Liver (tissue), 8 donors: ENCODE measurements at regions not wholly inside any gene's neighbourhood (a gene's known extent, or its start where the extent isn't known, plus 50 kb on each side); places are given as distances from the start of the nearest gene placed in this dataset.

Experiments
- DNase-seq: peaks from one replicate; pipeline ENCODE4 v3.0.0-alpha.2; 2017; ENCODE audit warnings: low spot score
- H3K27ac ChIP-seq, 2 donors: one replicate each; pipeline ENCODE4 v1.7.0; 2013; ENCODE audit warnings: inconsistent platforms in 2 of 2, low read length in 2 of 2, control low read depth in 1 of 2, low read depth in 1 of 2, mild to moderate bottlenecking in 1 of 2
- H3K27me3 ChIP-seq, 4 donors: one replicate each; pipeline versions ENCODE4 v1.6.1 to v1.7.0; 2013; ENCODE audit warnings: low read length in 3 of 4, inconsistent platforms in 1 of 4, mild to moderate bottlenecking in 1 of 4, moderate library complexity in 1 of 4; ENCODE audit not compliant: control insufficient read depth in 4 of 4, insufficient read depth in 4 of 4
- H3K36me3 ChIP-seq, 4 donors: one replicate each; pipeline versions ENCODE4 v1.6.1 to v1.7.0; 2013; ENCODE audit warnings: low read length in 3 of 4, mild to moderate bottlenecking in 3 of 4, low read depth in 1 of 4, moderate library complexity in 1 of 4; ENCODE audit not compliant: control insufficient read depth in 4 of 4, insufficient read depth in 3 of 4
- H3K4me1 ChIP-seq, 4 donors: one replicate each; pipeline versions ENCODE4 v1.6.1 to v1.7.0; 2013; ENCODE audit warnings: low read length in 3 of 4, mild to moderate bottlenecking in 3 of 4, moderate library complexity in 1 of 4; ENCODE audit not compliant: control insufficient read depth in 4 of 4, insufficient read depth in 4 of 4
- H3K4me3 ChIP-seq, 3 donors: one replicate each; pipeline versions ENCODE4 v1.6.1 to v1.7.0; 2013; ENCODE audit warnings: low read length in 3 of 3, control low read depth in 1 of 3, low read depth in 1 of 3, mild to moderate bottlenecking in 1 of 3
- H3K9ac ChIP-seq, 2 donors: one replicate each; pipeline ENCODE4 v1.7.0; 2013; ENCODE audit warnings: low read length in 2 of 2, mild to moderate bottlenecking in 2 of 2, moderate library complexity in 2 of 2, control low read depth in 1 of 2, low read depth in 1 of 2
- H3K9me3 ChIP-seq, 4 donors: one replicate each; pipeline versions ENCODE4 v1.6.1 to v1.7.0; 2013; ENCODE audit warnings: low read length in 3 of 4; ENCODE audit not compliant: control insufficient read depth in 4 of 4
- EGR1 ChIP-seq, 2 donors: IDR thresholded peaks; 2 replicates each; pipeline ENCODE4 v1.6.1; 2016 to 2018; ENCODE audit warnings: antibody characterized with exemption in 2 of 2, low read depth in 2 of 2
- FOXA1 ChIP-seq: IDR thresholded peaks from 2 replicates; pipeline ENCODE4 v1.6.1; 2016; ENCODE audit warnings: antibody characterized with exemption
- FOXA2 ChIP-seq: IDR thresholded peaks from 2 replicates; pipeline ENCODE4 v1.6.1; 2016; ENCODE audit warnings: antibody characterized with exemption
- HNF4A ChIP-seq, 2 donors: conservative IDR thresholded peaks; 2 replicates each; pipeline ENCODE4 v1.6.1; 2016; ENCODE audit warnings: antibody characterized with exemption in 2 of 2, mild to moderate bottlenecking in 2 of 2
- HNF4G ChIP-seq: IDR thresholded peaks from 2 replicates; pipeline ENCODE4 v1.6.1; 2016; ENCODE audit warnings: antibody characterized with exemption
- JUND ChIP-seq, 2 donors: IDR thresholded peaks; 2 replicates each; pipeline ENCODE4 v1.6.1; 2016; ENCODE audit warnings: antibody characterized with exemption in 2 of 2
- NR2F2 ChIP-seq: IDR thresholded peaks from 2 replicates; pipeline ENCODE4 v1.6.1; 2016; ENCODE audit warnings: antibody characterized with exemption
- RAD21 ChIP-seq, 2 donors: IDR thresholded peaks; 2 replicates each; pipeline ENCODE4 v1.6.1; 2016; ENCODE audit warnings: antibody characterized with exemption in 2 of 2, mild to moderate bottlenecking in 2 of 2
- RXRA ChIP-seq, 2 donors: IDR thresholded peaks; 2 replicates each; pipeline ENCODE4 v1.6.1; 2017 to 2018; ENCODE audit warnings: antibody characterized with exemption in 2 of 2, mild to moderate bottlenecking in 1 of 2
- SP1 ChIP-seq: IDR thresholded peaks from 2 replicates; pipeline ENCODE4 v1.6.1; 2018; ENCODE audit warnings: antibody characterized with exemption, mild to moderate bottlenecking
- TAF1 ChIP-seq: conservative IDR thresholded peaks from 2 replicates; pipeline ENCODE4 v1.6.1; 2016; ENCODE audit warnings: antibody characterized with exemption, mild to moderate bottlenecking
- YY1 ChIP-seq: IDR thresholded peaks from 2 replicates; pipeline ENCODE4 v1.6.1; 2016; ENCODE audit warnings: antibody characterized with exemption, mild to moderate bottlenecking
- WGBS: extraction: QIAGEN DNeasy Blood & Tissue Kit; methylation state at CpG from one replicate; pipeline ENCODE4 v1.1.7; 2013; 5-methylcytosine and 5-hydroxymethylcytosine counted together
- TF ChIP-seq, protein P1 (sequence below): IDR thresholded peaks from 2 replicates; pipeline ENCODE4 v1.6.1; 2016; ENCODE audit warnings: antibody characterized with exemption
- TF ChIP-seq, protein P2 (sequence below): fragments of 150-350 bp; IDR thresholded peaks from 2 replicates; pipeline ENCODE4 v1.5.1; 2017; ENCODE audit warnings: improper control_type of control experiment, low read depth, low read length; ENCODE audit not compliant: missing input control
- TF ChIP-seq, protein P3 (sequence below): IDR thresholded peaks from 2 replicates; pipeline ENCODE4 v1.6.1; 2016; ENCODE audit warnings: antibody characterized with exemption
- TF ChIP-seq, protein P4 (sequence below): IDR thresholded peaks from 2 replicates; pipeline ENCODE4 v1.6.1; 2016; ENCODE audit warnings: antibody characterized with exemption, mild to moderate bottlenecking
- donor health status: healthy.
- donor health status: healthy.
- donor health status: healthy.
- donor health status: healthy.
- donor health status: healthy.

GRCh38 chr3:176293276-176293675, 904.0 kb downstream of the TBL1XR1 start:
- no peak for DNase-seq
- Histone ChIP-seq H3K27ac (no peak overlapping the region), H3K36me3 (no peaks in the 10 kb centered on the region), H3K27me3 (no peaks in the 10 kb centered on the region), H3K9ac (no peak overlapping the region), H3K4me1 (no peaks in the 10 kb centered on the region), H3K9me3 (no peaks in the 10 kb centered on the region), H3K4me3 (no peak overlapping the region)
- 75% methylated on average over 2 of the region's 2 CpGs for WGBS
- no peak for TF ChIP-seq RXRA (IDR thresholded peaks at IDR 0.05)
- no peak for TF ChIP-seq YY1
- TF ChIP-seq FOXA1, result no peak
- TF ChIP-seq FOXA2, result no peak
- TF ChIP-seq TAF1, result no peak
- no peak for TF ChIP-seq HNF4A (conservative IDR thresholded peaks at IDR 0.05)
- no peak for TF ChIP-seq RAD21 (IDR thresholded peaks at IDR 0.05)
- TF ChIP-seq EGR1 (IDR thresholded peaks at IDR 0.05; ENCODE audit: low read depth in 2 of 2), result no peak
- TF ChIP-seq, protein P1, sequence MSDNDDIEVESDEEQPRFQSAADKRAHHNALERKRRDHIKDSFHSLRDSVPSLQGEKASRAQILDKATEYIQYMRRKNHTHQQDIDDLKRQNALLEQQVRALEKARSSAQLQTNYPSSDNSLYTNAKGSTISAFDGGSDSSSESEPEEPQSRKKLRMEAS, result no peak
- TF ChIP-seq, protein P2, sequence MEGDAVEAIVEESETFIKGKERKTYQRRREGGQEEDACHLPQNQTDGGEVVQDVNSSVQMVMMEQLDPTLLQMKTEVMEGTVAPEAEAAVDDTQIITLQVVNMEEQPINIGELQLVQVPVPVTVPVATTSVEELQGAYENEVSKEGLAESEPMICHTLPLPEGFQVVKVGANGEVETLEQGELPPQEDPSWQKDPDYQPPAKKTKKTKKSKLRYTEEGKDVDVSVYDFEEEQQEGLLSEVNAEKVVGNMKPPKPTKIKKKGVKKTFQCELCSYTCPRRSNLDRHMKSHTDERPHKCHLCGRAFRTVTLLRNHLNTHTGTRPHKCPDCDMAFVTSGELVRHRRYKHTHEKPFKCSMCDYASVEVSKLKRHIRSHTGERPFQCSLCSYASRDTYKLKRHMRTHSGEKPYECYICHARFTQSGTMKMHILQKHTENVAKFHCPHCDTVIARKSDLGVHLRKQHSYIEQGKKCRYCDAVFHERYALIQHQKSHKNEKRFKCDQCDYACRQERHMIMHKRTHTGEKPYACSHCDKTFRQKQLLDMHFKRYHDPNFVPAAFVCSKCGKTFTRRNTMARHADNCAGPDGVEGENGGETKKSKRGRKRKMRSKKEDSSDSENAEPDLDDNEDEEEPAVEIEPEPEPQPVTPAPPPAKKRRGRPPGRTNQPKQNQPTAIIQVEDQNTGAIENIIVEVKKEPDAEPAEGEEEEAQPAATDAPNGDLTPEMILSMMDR, result no peak
- TF ChIP-seq, protein P3, sequence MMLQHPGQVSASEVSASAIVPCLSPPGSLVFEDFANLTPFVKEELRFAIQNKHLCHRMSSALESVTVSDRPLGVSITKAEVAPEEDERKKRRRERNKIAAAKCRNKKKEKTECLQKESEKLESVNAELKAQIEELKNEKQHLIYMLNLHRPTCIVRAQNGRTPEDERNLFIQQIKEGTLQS, result no peak
- TF ChIP-seq JUND (IDR thresholded peaks at IDR 0.05), result no peak
- TF ChIP-seq, protein P4, sequence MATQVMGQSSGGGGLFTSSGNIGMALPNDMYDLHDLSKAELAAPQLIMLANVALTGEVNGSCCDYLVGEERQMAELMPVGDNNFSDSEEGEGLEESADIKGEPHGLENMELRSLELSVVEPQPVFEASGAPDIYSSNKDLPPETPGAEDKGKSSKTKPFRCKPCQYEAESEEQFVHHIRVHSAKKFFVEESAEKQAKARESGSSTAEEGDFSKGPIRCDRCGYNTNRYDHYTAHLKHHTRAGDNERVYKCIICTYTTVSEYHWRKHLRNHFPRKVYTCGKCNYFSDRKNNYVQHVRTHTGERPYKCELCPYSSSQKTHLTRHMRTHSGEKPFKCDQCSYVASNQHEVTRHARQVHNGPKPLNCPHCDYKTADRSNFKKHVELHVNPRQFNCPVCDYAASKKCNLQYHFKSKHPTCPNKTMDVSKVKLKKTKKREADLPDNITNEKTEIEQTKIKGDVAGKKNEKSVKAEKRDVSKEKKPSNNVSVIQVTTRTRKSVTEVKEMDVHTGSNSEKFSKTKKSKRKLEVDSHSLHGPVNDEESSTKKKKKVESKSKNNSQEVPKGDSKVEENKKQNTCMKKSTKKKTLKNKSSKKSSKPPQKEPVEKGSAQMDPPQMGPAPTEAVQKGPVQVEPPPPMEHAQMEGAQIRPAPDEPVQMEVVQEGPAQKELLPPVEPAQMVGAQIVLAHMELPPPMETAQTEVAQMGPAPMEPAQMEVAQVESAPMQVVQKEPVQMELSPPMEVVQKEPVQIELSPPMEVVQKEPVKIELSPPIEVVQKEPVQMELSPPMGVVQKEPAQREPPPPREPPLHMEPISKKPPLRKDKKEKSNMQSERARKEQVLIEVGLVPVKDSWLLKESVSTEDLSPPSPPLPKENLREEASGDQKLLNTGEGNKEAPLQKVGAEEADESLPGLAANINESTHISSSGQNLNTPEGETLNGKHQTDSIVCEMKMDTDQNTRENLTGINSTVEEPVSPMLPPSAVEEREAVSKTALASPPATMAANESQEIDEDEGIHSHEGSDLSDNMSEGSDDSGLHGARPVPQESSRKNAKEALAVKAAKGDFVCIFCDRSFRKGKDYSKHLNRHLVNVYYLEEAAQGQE, result no peak

DNA sequence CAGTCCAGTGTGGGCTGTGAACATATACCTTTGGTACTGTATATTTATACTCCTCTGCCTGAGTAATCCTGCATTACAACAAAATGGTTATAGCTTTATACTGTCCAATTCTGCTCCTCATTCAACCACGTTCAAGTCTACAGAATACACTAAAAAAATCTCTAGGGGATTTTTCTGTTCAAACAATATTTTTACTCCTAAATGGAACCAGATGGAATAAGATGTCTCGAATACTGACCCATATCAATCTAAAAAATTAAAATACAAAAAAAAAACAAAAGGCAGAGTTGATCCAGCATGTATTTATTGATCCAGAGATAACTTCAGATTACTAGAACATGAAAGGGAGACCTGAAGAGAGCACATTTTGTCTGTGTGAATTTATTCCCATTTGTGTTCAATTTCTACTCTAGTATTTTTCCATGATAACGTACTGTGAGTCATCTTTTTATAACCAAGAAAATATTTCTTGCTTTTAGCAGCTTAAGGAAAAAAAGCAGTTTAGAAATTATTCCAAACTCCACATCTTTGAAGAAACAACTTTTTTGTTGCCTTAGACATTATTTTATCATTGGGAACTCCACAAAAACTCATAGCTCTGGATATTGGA, 910.7 kb downstream of the TBL1XR1 start:
- Histone ChIP-seq H3K4me3 (no peak overlapping the region), H3K9me3 (no peaks in the 10 kb centered on the region), H3K36me3 (no peaks in the 10 kb centered on the region), H3K27ac (no peak overlapping the region), H3K4me1 (no peaks in the 10 kb centered on the region), H3K27me3 (no peaks in the 10 kb centered on the region), H3K9ac (no peak overlapping the region)
- DNase-seq, result no peak
- 68% methylated on average over 3 of the region's 3 CpGs for WGBS
- no peak for TF ChIP-seq HNF4A (conservative IDR thresholded peaks at IDR 0.05)
- no peak for TF ChIP-seq SP1
- TF ChIP-seq NR2F2, result no peak
- no peak for TF ChIP-seq TAF1
- no peak for TF ChIP-seq YY1
- TF ChIP-seq FOXA1, result no peak
- TF ChIP-seq HNF4G, result no peak
- TF ChIP-seq JUND (IDR thresholded peaks at IDR 0.05), result no peak
